Occipital lobe (tissue), 1 donor: ENCODE measurements at regions not wholly inside any gene's neighbourhood (a gene's known extent, or its start where the extent isn't known, plus 50 kb on each side); places are given as distances from the start of the nearest gene placed in this dataset.
"Not testable (repeated sequence)": the region's sequence is repeated elsewhere in the genome, so short reads cannot be mapped to it uniquely, and the experiment has no call there.

Experiments used
- DNase-seq: peaks from one replicate; lab custom pipeline; 2025; lab: John Stamatoyannopoulos, UW

GRCh38 chr1:94303005-94303404 lies 65.6 kb upstream of the ARHGAP29 start:
- DNase-seq: no peak

GRCh38 chr1:94302497-94302896 lies 65.1 kb upstream of the ARHGAP29 start:
- DNase-seq: no peak

GRCh38 chr1:94301186-94301585 lies 63.8 kb upstream of the ARHGAP29 start:
- no peak for DNase-seq

- DNase-seq: no peak
Observed at GRCh38 chr1:94300731-94301130, 63.3 kb upstream of the ARHGAP29 start.

GRCh38 chr1:94299627-94300553 lies 62.5 kb upstream of the ARHGAP29 start:
- DNase-seq: no peak

GRCh38 chr1:94298861-94299260 lies 61.5 kb upstream of the ARHGAP29 start:
- DNase-seq: no peak

- no peak for DNase-seq
Observed at GRCh38 chr1:94296018-94296417, 58.6 kb upstream of the ARHGAP29 start.

- DNase-seq: not testable (repeated sequence)
Observed at GRCh38 chr1:94292978-94293377, 55.6 kb upstream of the ARHGAP29 start.

- DNase-seq: not testable (repeated sequence)
Observed at GRCh38 chr1:94289244-94289643, 51.9 kb upstream of the ARHGAP29 start.
